ENCODE measurements at regions not wholly inside any gene's neighbourhood (a gene's known extent, or its start where the extent isn't known, plus 50 kb on each side); places are given as distances from the start of the nearest gene placed in this dataset.

DNA sequence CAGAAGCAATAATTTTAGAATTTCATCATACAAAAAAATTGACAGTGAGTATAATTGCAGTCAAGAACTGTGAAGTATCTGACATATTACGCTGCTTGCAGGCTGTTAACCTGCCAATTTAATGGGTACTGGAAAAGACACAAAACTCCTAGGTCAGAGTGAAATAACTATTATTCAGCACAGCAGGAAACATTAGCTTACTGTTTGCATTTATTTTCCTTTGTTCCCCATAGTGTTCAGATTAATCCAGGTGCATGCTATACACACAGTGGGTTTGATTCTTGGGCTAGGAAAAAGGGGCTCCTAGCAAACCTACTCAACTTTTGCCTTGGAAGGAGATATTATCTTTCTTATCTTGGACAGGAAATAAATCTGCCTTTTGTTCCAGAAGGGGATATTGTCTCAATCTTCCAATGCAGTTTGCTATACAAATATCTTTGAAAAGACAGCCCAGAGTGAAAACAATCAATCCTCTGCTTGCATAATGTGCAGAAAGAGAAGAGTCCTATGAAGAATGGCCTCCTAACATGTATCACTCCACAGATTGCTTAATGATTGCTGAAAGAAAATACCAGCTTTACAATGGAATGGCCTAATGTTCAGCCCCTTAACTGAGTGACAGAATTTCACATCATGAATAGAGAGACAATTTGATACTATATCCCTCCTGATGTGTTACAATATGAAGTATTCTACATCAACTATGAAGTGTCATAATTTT, 443.4 kb downstream of the TBC1D4 start (continued):
- no peak for TF ChIP-seq ZNF462 (CRISPR knock-in tag; IDR thresholded peaks at IDR 0.05)
- TF ChIP-seq EZH2phosphoT487 (IDR thresholded peaks at IDR 0.05; ENCODE audit: unreplicated experiment) = no peak
- no peak for TF ChIP-seq EZH2 (IDR thresholded peaks at IDR 0.05; ENCODE audit: low read depth, unreplicated experiment)
- no peak for TF ChIP-seq JUNB (IDR thresholded peaks at IDR 0.05; ENCODE audit: unreplicated experiment)
- no peak for TF ChIP-seq ZNF331 (CRISPR knock-in tag; IDR thresholded peaks at IDR 0.05; ENCODE audit: low read depth)
- no peak for TF ChIP-seq NANOG (IDR thresholded peaks at IDR 0.05; ENCODE audit: borderline replicate concordance)
- TF ChIP-seq ZNF114 (CRISPR knock-in tag; IDR thresholded peaks at IDR 0.05) = no peak
- TF ChIP-seq ETS1 (IDR thresholded peaks at IDR 0.05) = no peak

GRCh38 chr13:75025956-75026355, 456.0 kb downstream of the TBC1D4 start:
- Mint-ChIP-seq H3K27ac (no peak overlapping the region), H3K4me1 (no peaks in the 10 kb centered on the region), H3K36me3 (ENCODE audit: low read depth) (no peaks in the 10 kb centered on the region; the same call in 2 of the 3 replicates), H3K4me3 (no peak overlapping the region), H3K9me3 (peaks cover 17% of the 10 kb centered on the region), H3K27me3 (ENCODE audit: insufficient read depth, low read depth, poor library complexity) (no peaks in the 10 kb centered on the region)
- H3K79me2 ChIP-seq (replicated peaks; ENCODE audit: insufficient read depth) = no peaks in the 10 kb centered on the region
- no peaks in the 10 kb centered on the region for H4K20me1 ChIP-seq (replicated peaks; ENCODE audit: insufficient read depth)
- H3K9me2 ChIP-seq (ENCODE audit: insufficient read depth) = no peaks in the 10 kb centered on the region
- ATAC-seq = no peak
- no peaks in the 10 kb centered on the region for H3K27me3 ChIP-seq (ENCODE audit: insufficient read depth)
- H3F3A ChIP-seq (replicated peaks; ENCODE audit: low read depth) = no peaks in the 10 kb centered on the region
- no peaks in the 10 kb centered on the region for H3K4me1 ChIP-seq (ENCODE audit: insufficient read depth)
- no peak overlapping the region for H3K27ac ChIP-seq (ENCODE audit: low read depth)
- no peaks in the 10 kb centered on the region for H3K36me3 ChIP-seq (ENCODE audit: insufficient read depth)
- no peak overlapping the region for H3K4me3 ChIP-seq
- H3K4me2 ChIP-seq = no peak overlapping the region
- no peak for DNase-seq (ENCODE audit: low spot score)
- no peak overlapping the region for H2AFZ ChIP-seq
- TF ChIP-seq CTCF (conservative IDR thresholded peaks at IDR 0.05; ENCODE audit: low read depth in 2 of 2) = no peak
- TF ChIP-seq JUNB (IDR thresholded peaks at IDR 0.05; ENCODE audit: unreplicated experiment) = no peak
